ENCODE measurements at regions not wholly inside any gene's neighbourhood (a gene's known extent, or its start where the extent isn't known, plus 50 kb on each side); places are given as distances from the start of the nearest gene placed in this dataset.

DNA sequence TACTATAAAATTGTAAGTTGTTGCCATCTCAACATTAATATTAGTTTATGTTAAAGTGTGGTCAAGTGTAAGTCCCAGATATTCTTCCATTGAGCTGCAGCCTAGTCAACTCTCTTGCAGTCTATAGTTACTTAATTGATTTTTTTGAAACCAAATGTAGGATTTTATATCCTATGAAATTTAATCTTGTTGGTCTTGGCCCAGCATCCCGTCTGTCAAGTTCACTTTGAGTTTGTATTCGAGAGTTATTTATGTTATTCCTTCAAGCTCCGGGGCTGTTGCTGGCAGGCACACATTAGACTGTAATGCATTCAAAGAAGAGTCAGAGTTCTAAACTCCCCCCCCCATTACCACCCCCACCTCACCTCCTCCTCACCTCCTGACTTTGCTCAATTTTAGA, 71.0 kb upstream of the SPACA1 start:
- no peaks in the 10 kb centered on the region for H3K36me3 ChIP-seq
- FAIRE-seq = no peak
- H3K27ac ChIP-seq = no peak overlapping the region
- intact Hi-C loops (cut with DNase I) = no loop called here
- peaks cover 0 to 3% (median 0%) of the 10 kb centered on the region in 4 donors for H3K27me3 ChIP-seq
- H3K4me1 ChIP-seq = no peaks in the 10 kb centered on the region
- no peak for DNase-seq
- no peak for ATAC-seq
- H3K4me3 ChIP-seq = no peak overlapping the region
- H3K9me3 ChIP-seq = no peaks in the 10 kb centered on the region
- TF ChIP-seq, protein P1, sequence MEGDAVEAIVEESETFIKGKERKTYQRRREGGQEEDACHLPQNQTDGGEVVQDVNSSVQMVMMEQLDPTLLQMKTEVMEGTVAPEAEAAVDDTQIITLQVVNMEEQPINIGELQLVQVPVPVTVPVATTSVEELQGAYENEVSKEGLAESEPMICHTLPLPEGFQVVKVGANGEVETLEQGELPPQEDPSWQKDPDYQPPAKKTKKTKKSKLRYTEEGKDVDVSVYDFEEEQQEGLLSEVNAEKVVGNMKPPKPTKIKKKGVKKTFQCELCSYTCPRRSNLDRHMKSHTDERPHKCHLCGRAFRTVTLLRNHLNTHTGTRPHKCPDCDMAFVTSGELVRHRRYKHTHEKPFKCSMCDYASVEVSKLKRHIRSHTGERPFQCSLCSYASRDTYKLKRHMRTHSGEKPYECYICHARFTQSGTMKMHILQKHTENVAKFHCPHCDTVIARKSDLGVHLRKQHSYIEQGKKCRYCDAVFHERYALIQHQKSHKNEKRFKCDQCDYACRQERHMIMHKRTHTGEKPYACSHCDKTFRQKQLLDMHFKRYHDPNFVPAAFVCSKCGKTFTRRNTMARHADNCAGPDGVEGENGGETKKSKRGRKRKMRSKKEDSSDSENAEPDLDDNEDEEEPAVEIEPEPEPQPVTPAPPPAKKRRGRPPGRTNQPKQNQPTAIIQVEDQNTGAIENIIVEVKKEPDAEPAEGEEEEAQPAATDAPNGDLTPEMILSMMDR (IDR thresholded peaks at IDR 0.05) = no peak
- 37 to 46% methylated on average over 3 of the region's 3 CpGs for WGBS, 2 donors

DNA sequence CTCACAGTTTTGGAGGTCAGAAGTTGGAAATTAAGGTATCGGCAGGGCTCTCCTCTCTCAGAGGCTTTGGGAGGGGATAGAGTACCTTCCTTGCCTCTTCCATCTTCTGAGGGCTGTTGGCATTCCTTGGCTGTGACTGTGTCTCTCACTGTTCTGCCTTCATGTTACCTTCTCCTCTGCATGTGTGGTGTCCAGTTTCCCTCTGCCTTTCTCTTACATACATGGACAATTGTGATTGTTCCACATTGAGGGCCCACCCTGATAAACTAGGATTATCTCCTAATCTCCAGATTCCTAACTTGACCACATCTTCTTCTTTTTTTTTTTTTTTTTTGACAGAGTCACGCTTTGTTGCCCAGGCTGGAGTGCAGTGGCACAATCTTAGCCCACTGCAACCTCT, 72.1 kb upstream of the SPACA1 start:
- Histone ChIP-seq H3K4me1 (no peaks in the 10 kb centered on the region), H3K27me3 (peaks cover 0 to 3% (median 0%) of the 10 kb centered on the region in 4 donors), H3K36me3 (no peaks in the 10 kb centered on the region), H3K27ac (no peak overlapping the region), H3K9me3 (no peaks in the 10 kb centered on the region), H3K4me3 (no peak overlapping the region)
- FAIRE-seq (no peak), DNase-seq (no peak), ATAC-seq (no peak)
- intact Hi-C loops (cut with DNase I) = no loop called here
- 68 to 82% methylated on average over 2 of the region's 2 CpGs for WGBS, 2 donors
- TF ChIP-seq, protein P1 (IDR thresholded peaks at IDR 0.05) = no peak

DNA sequence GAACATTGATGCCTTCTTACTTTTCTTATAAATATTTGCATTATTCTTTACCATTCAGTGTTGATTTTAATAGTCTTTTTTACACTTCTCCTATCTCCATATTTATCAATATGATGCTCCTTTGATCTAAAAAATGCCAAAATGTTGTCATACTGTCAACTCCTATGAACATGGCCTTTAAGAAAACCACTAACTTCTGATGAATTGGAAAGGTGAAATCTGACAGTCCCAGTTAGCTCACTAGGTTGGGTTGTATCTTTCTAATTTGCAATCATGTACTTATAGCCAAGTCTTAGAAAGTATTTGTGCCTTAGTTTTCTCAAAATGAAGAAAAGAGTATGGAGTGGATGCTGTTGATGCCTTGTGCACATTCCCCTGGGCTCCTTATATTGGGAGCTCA, 75.4 kb upstream of the SPACA1 start:
- Histone ChIP-seq H3K27me3 (peaks cover 0 to 4% (median 0%) of the 10 kb centered on the region in 4 donors), H3K4me3 (no peak overlapping the region), H3K27ac (no peak overlapping the region), H3K36me3 (no peaks in the 10 kb centered on the region), H3K4me1 (no peaks in the 10 kb centered on the region), H3K9me3 (no peaks in the 10 kb centered on the region)
- TF ChIP-seq, protein P1 (IDR thresholded peaks at IDR 0.05) = no peak
- no peak for ATAC-seq
- no peak for FAIRE-seq
- DNase-seq = no peak
- intact Hi-C loops (cut with DNase I) = no loop called here

DNA sequence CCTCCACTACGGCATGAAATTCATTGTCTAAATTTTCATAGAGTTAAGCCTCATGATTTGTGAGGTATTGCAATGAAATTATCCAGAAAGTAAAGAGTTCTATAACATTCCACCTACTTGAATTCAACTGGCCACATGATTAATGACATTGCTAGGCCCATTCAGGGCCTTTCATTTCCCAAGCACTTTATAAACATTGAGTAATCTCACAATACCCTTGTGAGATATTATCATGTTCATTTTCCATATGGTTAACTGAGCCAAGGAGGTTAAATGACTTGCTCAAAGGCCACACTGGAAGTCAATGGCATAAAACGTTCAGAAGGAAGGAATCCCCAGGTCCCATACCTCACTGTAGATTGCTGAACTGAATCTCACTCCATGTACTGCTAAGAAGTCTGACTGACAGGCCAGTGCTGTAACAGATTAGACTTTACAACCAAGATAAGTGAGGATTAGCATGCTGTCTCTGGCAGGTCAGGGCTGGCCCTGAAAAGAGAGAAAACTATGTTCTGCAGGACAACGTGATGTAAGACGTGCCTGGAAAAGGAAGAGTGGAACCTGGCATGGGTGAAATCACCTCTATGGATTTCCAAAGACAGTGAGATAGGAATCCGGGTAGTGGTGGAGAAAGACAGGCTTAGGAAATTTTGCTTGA, 75.9 kb upstream of the SPACA1 start:
- no peaks in the 10 kb centered on the region for H3K9me3 ChIP-seq
- H3K4me3 ChIP-seq = no peak overlapping the region
- intact Hi-C loops (cut with DNase I) = no loop called here
- FAIRE-seq = no peak
- DNase-seq = no peak
- no peak for ATAC-seq
- WGBS, 2 donors = 60 to 61% methylated on average over 5 of the region's 5 CpGs
- TF ChIP-seq, protein P1 (IDR thresholded peaks at IDR 0.05) = no peak
- H3K4me1 ChIP-seq = no peaks in the 10 kb centered on the region
- H3K27ac ChIP-seq = no peak overlapping the region
- peaks cover 0 to 5% (median 0%) of the 10 kb centered on the region in 4 donors for H3K27me3 ChIP-seq
- H3K36me3 ChIP-seq = no peaks in the 10 kb centered on the region

DNA sequence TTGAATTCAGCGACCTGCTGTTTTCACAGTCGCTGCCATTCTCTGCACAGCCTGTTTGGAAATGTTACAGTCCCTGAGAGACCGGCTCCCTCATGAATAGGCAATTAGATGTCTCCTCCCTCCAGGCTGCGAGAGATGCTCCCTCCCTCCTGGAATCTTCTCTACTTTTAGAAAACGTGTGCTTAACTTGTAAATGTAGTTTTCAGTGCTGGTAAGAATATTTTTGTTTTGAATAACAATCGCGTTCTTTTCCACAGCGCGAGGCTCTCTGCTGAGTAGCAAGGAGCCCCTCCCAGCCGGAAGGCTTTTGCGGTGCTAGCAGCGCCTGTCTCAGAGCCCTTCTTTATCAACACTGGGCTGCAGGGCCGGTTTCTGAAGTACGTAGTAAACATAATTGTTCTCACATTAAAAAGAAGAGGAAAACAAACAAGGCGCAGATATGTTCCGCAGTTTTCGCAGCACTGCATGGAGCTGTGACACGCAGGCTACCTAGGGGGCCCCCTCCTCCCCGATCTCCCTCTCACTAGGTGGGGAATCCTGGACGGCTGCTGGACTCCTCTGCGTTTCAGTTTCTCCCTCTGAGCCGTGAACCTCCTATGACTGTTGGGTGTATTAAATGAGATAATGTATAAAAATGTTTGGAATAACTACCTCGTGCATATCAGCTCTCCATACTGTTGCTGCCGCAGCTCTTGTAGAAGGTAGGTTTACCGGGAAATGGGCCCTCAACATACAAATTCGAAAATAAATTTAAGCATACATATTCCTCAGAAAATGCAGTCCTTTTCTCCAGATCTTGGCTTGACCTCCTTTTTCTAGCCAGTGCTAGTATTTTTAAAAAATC, 79.0 kb upstream of the SPACA1 start:
- H3K4me1 ChIP-seq = no peaks in the 10 kb centered on the region
- no peak overlapping the region for H3K27ac ChIP-seq
- no peaks in the 10 kb centered on the region for H3K36me3 ChIP-seq
- ATAC-seq (peak in 3 of 4 donors; percentile 66 to 67 (median 67)), FAIRE-seq (no peak), DNase-seq (peak in 1 of 6 donors; percentile 60)
- 9 to 10% methylated on average over 26 of the region's 26 CpGs for WGBS, 2 donors
- intact Hi-C loops (cut with DNase I) = no loop called here
- no peaks in the 10 kb centered on the region for H3K9me3 ChIP-seq
- peak overlapping the region in 2 of 4 donors; percentile 12 to 34 for H3K4me3 ChIP-seq
- H3K27me3 ChIP-seq = peaks cover 0 to 5% (median 0%) of the 10 kb centered on the region in 4 donors
- TF ChIP-seq, protein P1 (IDR thresholded peaks at IDR 0.05) = no peak
